ENCODE measurements at regions not wholly inside any gene's neighbourhood (a gene's known extent, or its start where the extent isn't known, plus 50 kb on each side); places are given as distances from the start of the nearest gene placed in this dataset.

DNA sequence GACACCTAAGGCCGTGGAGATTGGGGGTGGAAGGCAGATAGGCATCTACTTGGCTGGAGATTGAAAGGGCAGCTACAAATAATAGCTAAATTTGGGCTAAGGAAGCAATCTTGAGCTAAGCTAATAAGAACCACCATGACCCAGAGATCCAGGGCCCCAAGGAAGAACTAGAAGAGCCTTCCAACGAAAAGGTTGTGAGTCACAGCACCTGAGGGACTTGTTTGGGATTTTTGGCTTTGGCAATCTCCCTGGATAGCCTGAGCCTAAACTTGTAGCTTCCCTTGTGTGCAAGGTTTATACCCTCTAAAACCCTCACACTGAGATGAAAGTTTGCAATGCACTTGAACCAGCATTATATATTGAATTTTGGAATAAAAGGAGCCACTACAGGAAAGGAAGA lies 364.0 kb upstream of the IL12A start:
- no peak for TF ChIP-seq CTCF (IDR thresholded peaks at IDR 0.05)
- H3K27me3 ChIP-seq: no peaks in the 10 kb centered on the region
- H3K27ac ChIP-seq: no peak overlapping the region
- H3K4me3 ChIP-seq (ENCODE audit: low read depth in 1 of 2, low read length in 1 of 2): no peak overlapping the region
- H3K4me1 ChIP-seq (ENCODE audit: control insufficient read depth in 1 of 2, insufficient read depth in 1 of 2, low read depth in 1 of 2, low read length in 1 of 2): no peaks in the 10 kb centered on the region
- no peaks in the 10 kb centered on the region for H3K9me3 ChIP-seq
- H3K36me3 ChIP-seq: no peaks in the 10 kb centered on the region

DNA sequence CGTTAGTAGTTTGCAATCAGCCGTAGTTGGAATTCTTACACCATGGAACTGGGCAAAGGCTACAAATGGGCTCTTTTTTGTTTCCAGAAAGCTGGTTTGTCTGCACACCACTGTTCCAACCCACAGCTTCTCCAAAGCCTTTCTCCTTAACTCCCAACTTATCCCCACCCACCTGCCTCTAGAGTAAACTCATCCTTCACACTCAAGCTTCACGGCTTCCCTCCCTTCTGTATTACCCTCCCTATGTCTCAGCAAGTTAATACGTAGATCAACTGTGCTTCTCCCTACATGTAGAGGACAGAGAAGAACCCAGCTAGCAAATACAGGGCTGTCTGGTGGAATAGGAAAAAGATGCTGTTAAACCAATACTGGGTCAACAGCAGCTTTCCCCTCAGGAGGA lies 363.0 kb upstream of the IL12A start:
- Histone ChIP-seq H3K4me1 (ENCODE audit: control insufficient read depth in 1 of 2, insufficient read depth in 1 of 2, low read depth in 1 of 2, low read length in 1 of 2) (no peaks in the 10 kb centered on the region), H3K36me3 (no peaks in the 10 kb centered on the region), H3K4me3 (ENCODE audit: low read depth in 1 of 2, low read length in 1 of 2) (no peak overlapping the region), H3K9me3 (no peaks in the 10 kb centered on the region), H3K27ac (no peak overlapping the region), H3K27me3 (no peaks in the 10 kb centered on the region)
- no peak for TF ChIP-seq CTCF (IDR thresholded peaks at IDR 0.05)

DNA sequence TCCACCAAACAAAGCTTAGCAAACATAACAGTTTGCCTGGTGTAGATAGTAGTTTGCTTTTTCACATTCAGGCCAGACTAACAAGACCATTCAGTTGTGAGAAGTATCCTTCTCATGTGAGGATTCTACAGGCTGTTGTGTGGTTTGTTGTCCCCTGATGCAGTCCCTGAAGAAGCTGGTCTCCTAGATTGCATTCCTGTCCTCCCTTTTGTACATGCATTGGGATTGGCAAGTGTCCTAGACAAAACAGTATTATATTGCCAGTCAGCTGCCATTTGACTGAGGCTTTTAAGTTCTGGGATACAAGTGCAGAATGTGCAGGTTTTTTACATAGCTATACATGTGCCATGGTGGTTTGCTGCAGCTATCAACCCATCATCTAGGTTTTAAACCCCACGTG lies 362.0 kb upstream of the IL12A start:
- Histone ChIP-seq H3K36me3 (no peaks in the 10 kb centered on the region), H3K27ac (no peak overlapping the region), H3K9me3 (no peaks in the 10 kb centered on the region), H3K27me3 (no peaks in the 10 kb centered on the region), H3K4me1 (ENCODE audit: control insufficient read depth in 1 of 2, insufficient read depth in 1 of 2, low read depth in 1 of 2, low read length in 1 of 2) (no peaks in the 10 kb centered on the region), H3K4me3 (ENCODE audit: low read depth in 1 of 2, low read length in 1 of 2) (no peak overlapping the region)
- TF ChIP-seq CTCF (IDR thresholded peaks at IDR 0.05): no peak

DNA sequence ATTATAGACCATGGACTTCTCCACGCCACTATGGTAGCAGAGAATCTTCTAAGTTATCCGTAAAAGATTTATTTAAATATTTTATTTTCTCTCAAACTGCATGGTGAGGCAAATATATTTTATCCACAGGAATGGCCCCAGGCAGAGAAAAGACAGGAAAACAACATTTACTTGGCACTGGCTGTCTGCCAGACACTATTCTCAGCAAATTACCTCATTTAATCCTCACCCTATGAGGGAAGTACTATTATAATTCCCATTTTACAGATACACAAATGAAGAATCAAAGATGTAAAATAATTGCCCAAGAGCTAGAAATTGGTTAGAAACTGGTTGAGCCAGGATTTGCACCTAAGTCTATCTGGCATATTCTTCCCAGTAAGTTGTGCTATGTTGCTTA lies 361.4 kb upstream of the IL12A start:
- Histone ChIP-seq H3K4me3 (ENCODE audit: low read depth in 1 of 2, low read length in 1 of 2) (no peak overlapping the region), H3K4me1 (ENCODE audit: control insufficient read depth in 1 of 2, insufficient read depth in 1 of 2, low read depth in 1 of 2, low read length in 1 of 2) (no peaks in the 10 kb centered on the region), H3K36me3 (no peaks in the 10 kb centered on the region), H3K27me3 (no peaks in the 10 kb centered on the region), H3K9me3 (no peaks in the 10 kb centered on the region), H3K27ac (no peak overlapping the region)
- no peak for TF ChIP-seq CTCF (IDR thresholded peaks at IDR 0.05)

DNA sequence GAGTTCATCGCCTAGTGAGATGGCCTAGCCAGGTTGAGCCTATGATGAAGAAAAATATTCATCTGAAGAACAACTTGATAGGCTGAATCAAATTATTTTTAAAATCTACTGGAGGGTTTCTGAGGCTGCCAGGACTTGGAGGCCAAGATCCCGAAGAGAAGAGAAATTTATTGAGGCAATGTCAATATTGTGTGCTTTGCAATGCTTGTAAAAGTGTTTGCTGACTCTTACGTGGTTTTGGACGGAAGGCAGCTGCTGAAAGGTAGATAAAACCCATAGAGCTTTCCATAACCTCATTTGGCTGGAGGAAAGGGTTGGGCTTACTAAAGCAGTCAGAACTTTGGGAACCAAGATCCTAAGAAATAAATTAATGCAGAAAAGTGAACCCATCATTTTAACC lies 361.0 kb upstream of the IL12A start:
- no peaks in the 10 kb centered on the region for H3K4me1 ChIP-seq (ENCODE audit: control insufficient read depth in 1 of 2, insufficient read depth in 1 of 2, low read depth in 1 of 2, low read length in 1 of 2)
- no peaks in the 10 kb centered on the region for H3K27me3 ChIP-seq
- no peaks in the 10 kb centered on the region for H3K36me3 ChIP-seq
- no peak for TF ChIP-seq CTCF (IDR thresholded peaks at IDR 0.05)
- H3K9me3 ChIP-seq: no peaks in the 10 kb centered on the region
- H3K27ac ChIP-seq: no peak overlapping the region
- no peak overlapping the region for H3K4me3 ChIP-seq (ENCODE audit: low read depth in 1 of 2, low read length in 1 of 2)

Measured in neutrophil (primary cell).